ENCODE measurements at regions not wholly inside any gene's neighbourhood (a gene's known extent, or its start where the extent isn't known, plus 50 kb on each side); places are given as distances from the start of the nearest gene placed in this dataset.

DNA sequence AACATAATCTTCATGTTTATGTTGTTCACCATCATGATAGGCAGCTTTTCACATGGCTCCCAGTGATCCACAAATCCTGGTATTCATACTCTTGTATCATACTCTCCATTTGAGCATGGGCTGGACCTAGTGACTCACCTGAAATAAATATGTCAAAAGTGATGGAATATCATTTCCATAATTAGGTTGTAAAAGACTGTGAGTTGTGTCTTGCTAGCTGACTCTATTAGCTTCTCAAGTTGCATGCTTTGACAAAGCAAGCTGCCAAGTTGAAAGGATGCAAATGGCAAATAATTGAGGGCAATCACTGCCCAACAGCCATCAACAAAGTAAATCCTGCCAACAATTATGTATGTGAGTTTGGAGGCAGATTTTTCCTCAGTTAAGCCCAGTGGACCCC, 300.4 kb downstream of the AHR start:
- CTCF ChIA-PET (ENCODE audit: low intra/inter-chr PET ratio, low total read pairs) = no interaction called here

DNA sequence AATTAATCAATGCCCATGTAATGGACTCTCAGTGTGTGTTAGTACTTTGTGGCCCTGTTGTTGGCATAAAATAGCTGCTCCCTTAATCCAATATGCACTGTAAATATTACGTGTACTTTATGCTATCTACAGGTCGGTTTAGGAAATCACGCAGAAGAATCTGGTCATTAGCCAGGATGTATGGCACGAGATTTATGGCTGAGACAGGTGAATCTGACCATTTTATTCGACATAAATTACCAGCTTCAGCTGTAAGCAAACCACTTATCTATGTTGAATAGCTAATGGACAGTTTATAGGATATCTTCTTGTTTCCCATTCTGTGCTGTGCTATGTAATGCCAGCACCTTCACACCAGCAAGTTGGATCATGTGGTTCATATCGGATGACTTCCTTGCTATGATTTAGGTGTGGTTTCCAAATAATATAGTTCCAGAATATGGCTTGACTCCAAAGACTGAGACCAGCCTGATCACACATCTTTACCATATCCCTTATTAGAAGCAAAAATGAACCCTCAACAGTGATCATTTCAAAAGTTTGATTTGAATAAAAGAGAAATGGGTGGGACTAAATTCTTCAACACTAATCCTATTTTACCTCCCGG, 301.4 kb downstream of the AHR start:
- ChIA-PET POLR2A (no interaction called here), CTCF (ENCODE audit: low intra/inter-chr PET ratio, low total read pairs) (no interaction called here)
- ATAC-seq (no peak), FAIRE-seq (no peak), DNase-seq (ENCODE audit: low spot score) (no peak)
- TF ChIP-seq PBX2 (CRISPR knock-in tag; IDR thresholded peaks at IDR 0.05) (no peak), FOXP4 (CRISPR knock-in tag; IDR thresholded peaks at IDR 0.05) (no peak)
- Histone ChIP-seq H4K20me1 (ENCODE audit: insufficient read depth, low read length) (no peaks in the 10 kb centered on the region), H3K36me3 (replicated peaks in 1 of 2; ENCODE audit: control insufficient read depth in 1 of 2, insufficient read depth in 2 of 2, low read length in 2 of 2) (no peaks in the 10 kb centered on the region), H3K27ac (ENCODE audit: extremely low read length, insufficient read depth, low read length) (no peak overlapping the region), H3K9ac (ENCODE audit: insufficient read depth, low read depth, low read length) (no peak overlapping the region), H3K4me3 (replicated peaks in 1 of 3; ENCODE audit: insufficient read depth in 1 of 3, low read depth in 2 of 3, low read length in 3 of 3) (no peak overlapping the region), H3K4me2 (ENCODE audit: low read depth, low read length) (no peak overlapping the region), H3K9me3 (ENCODE audit: low read length) (no peaks in the 10 kb centered on the region), H2AFZ (ENCODE audit: low read length) (no peak overlapping the region), H3K27me3 (ENCODE audit: control insufficient read depth in 1 of 2, insufficient read depth in 2 of 2, low read length in 2 of 2) (no peaks in the 10 kb centered on the region), H3K79me2 (ENCODE audit: insufficient read depth, low read length) (no peaks in the 10 kb centered on the region), H3K4me1 (ENCODE audit: insufficient read depth, low read length) (peaks cover 13% of the 10 kb centered on the region)
- in situ Hi-C loops (cut with HindIII; ENCODE audit: extremely low pct_ligation_motif_present, low pct_unique_long_range_greater_than_20kb) (no loop called here), intact Hi-C loops (cut with micrococcal nuclease; ENCODE audit: unreplicated experiment) (no loop called here)
- WGBS (ENCODE audit: low lambda C conversion rate) = 19% methylated on average over 7 of the region's 7 CpGs
- no TSS peak for BruUV-seq (replicated peaks)

More for the DNA sequence above, 300.4 kb downstream of the AHR start:
- DNase-seq (ENCODE audit: low spot score) = no peak
- Histone ChIP-seq H4K20me1 (ENCODE audit: insufficient read depth, low read length) (no peaks in the 10 kb centered on the region), H3K79me2 (ENCODE audit: insufficient read depth, low read length) (no peaks in the 10 kb centered on the region), H3K27me3 (ENCODE audit: control insufficient read depth in 1 of 2, insufficient read depth in 2 of 2, low read length in 2 of 2) (no peaks in the 10 kb centered on the region), H3K36me3 (replicated peaks in 1 of 2; ENCODE audit: control insufficient read depth in 1 of 2, insufficient read depth in 2 of 2, low read length in 2 of 2) (no peaks in the 10 kb centered on the region), H3K27ac (ENCODE audit: extremely low read length, insufficient read depth, low read length) (no peak overlapping the region), H3K4me2 (ENCODE audit: low read depth, low read length) (no peak overlapping the region), H3K9me3 (ENCODE audit: low read length) (no peaks in the 10 kb centered on the region), H3K9ac (ENCODE audit: insufficient read depth, low read depth, low read length) (no peak overlapping the region), H3K4me1 (ENCODE audit: insufficient read depth, low read length) (peaks cover 13% of the 10 kb centered on the region), H2AFZ (ENCODE audit: low read length) (no peak overlapping the region), H3K4me3 (replicated peaks in 1 of 3; ENCODE audit: insufficient read depth in 1 of 3, low read depth in 2 of 3, low read length in 3 of 3) (no peak overlapping the region)
- intact Hi-C loops (cut with micrococcal nuclease; ENCODE audit: unreplicated experiment) (no loop called here), in situ Hi-C loops (cut with HindIII; ENCODE audit: extremely low pct_ligation_motif_present, low pct_unique_long_range_greater_than_20kb) (no loop called here)
- FAIRE-seq = no peak
- ATAC-seq = no peak
- POLR2A ChIA-PET = no interaction called here
- BruUV-seq (replicated peaks) = no TSS peak
- TF ChIP-seq ZNF740 (CRISPR knock-in tag; IDR thresholded peaks at IDR 0.05) = no peak

Data from HepG2 (cell line).